ENCODE measurements at regions not wholly inside any gene's neighbourhood (a gene's known extent, or its start where the extent isn't known, plus 50 kb on each side); places are given as distances from the start of the nearest gene placed in this dataset.

DNA sequence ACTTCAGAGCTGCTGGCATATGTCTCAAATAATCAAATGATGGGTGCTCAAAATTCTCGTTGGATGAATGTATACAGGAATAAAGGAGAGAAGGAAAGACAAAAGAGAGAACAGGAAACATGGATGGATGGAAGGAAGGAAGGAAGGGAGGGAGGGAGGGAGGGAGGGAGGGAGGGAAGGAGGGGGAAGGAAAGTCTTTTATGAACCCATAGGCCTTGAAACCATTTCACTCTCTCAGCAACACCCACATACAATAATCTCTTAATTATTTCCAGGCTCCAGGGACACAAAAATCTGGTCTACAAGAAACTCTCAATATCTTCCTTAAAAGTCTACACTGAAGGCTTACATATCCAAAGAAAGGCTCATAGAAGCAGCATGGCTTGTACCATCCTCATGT, 363.4 kb upstream of the TMPO start:
- no peaks in the 10 kb centered on the region for H3K9me3 ChIP-seq (replicated peaks; ENCODE audit: control insufficient read depth, insufficient read depth, low read length)
- H3K27me3 ChIP-seq (replicated peaks in 1 of 2; ENCODE audit: control insufficient read depth in 2 of 2, insufficient read depth in 2 of 2, low read length in 1 of 2), result peaks cover 0 to 3% of the 10 kb centered on the region in 2 experiments; a peak in 1 of 4 replicates
- RAD21 ChIA-PET (ENCODE audit: unreplicated experiment), result no interaction called here
- FAIRE-seq, result no peak
- SMC1A ChIA-PET (ENCODE audit: uncharacterized antibody, unreplicated experiment), result interaction anchor here (1.3 to 1.6 kb wide), 2 partner anchors 19 to 78 kb away, joined by 4 to 5 read pairs; no protein-coding TSS in a partner anchor
- ATAC-seq, result no peak
- WGBS (ENCODE audit: insufficient coverage, insufficient replicate concordance, low lambda C conversion rate, missing lambda C conversion rate), result 10% methylated on average over 1 of the region's 1 CpG
- H3K27ac ChIP-seq (ENCODE audit: control insufficient read depth, insufficient read depth), result no peak overlapping the region
- no peak overlapping the region for H3K4me3 ChIP-seq
- no peak for DNase-seq (ENCODE audit: low read depth, low spot score)
- H2AFZ ChIP-seq (ENCODE audit: control insufficient read depth, low read depth, low read length), result no peak overlapping the region
- no peak overlapping the region for H3K4me2 ChIP-seq (ENCODE audit: control insufficient read depth, insufficient read depth)
- in situ Hi-C loops (cut with MboI) (no loop called here), intact Hi-C loops (cut with micrococcal nuclease; ENCODE audit: unreplicated experiment) (loop anchor here (2.0 kb wide), 1 partner anchor 181 kb away; no protein-coding TSS in a partner anchor)
- H4K20me1 ChIP-seq (ENCODE audit: control insufficient read depth, insufficient read depth), result no peaks in the 10 kb centered on the region
- no TSS peak for BruUV-seq (replicated peaks)
- CTCF ChIA-PET, result no interaction called here
- H3K9ac ChIP-seq (ENCODE audit: control insufficient read depth, insufficient read depth, low read length), result no peak overlapping the region
- H3K36me3 ChIP-seq (ENCODE audit: control insufficient read depth in 2 of 2, insufficient read depth in 2 of 2, low read length in 1 of 2), result no peaks in the 10 kb centered on the region
- no peaks in the 10 kb centered on the region for H3K4me1 ChIP-seq (ENCODE audit: control insufficient read depth, insufficient read depth, low read length)
- POLR2A ChIA-PET, result interaction anchor here (0.6 to 0.9 kb wide), 2 partner anchors 18 to 180 kb away, joined by 3 to 4 read pairs; no protein-coding TSS in a partner anchor
- H3K79me2 ChIP-seq (ENCODE audit: control insufficient read depth, insufficient read depth, low read length), result no peaks in the 10 kb centered on the region
- TF ChIP-seq, protein P1, sequence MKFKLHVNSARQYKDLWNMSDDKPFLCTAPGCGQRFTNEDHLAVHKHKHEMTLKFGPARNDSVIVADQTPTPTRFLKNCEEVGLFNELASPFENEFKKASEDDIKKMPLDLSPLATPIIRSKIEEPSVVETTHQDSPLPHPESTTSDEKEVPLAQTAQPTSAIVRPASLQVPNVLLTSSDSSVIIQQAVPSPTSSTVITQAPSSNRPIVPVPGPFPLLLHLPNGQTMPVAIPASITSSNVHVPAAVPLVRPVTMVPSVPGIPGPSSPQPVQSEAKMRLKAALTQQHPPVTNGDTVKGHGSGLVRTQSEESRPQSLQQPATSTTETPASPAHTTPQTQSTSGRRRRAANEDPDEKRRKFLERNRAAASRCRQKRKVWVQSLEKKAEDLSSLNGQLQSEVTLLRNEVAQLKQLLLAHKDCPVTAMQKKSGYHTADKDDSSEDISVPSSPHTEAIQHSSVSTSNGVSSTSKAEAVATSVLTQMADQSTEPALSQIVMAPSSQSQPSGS (IDR thresholded peaks at IDR 0.05; ENCODE audit: low read length), result no peak
- no peak for TF ChIP-seq FOXK2 (IDR thresholded peaks at IDR 0.05)
- no peak for TF ChIP-seq ATF7 (IDR thresholded peaks at IDR 0.05; ENCODE audit: low read depth)
- TF ChIP-seq ZNF207 (IDR thresholded peaks at IDR 0.05; ENCODE audit: borderline replicate concordance), result no peak
- no peak for TF ChIP-seq RFX5 (IDR thresholded peaks at IDR 0.05; ENCODE audit: low read depth, low read length)
- no peak for TF ChIP-seq MYC (IDR thresholded peaks at IDR 0.05; ENCODE audit: insufficient read depth, insufficient read length, insufficient replicate concordance, low read length, severe bottlenecking)
- TF ChIP-seq IKZF2 (IDR thresholded peaks at IDR 0.05), result no peak
- no peak for TF ChIP-seq RELA (IDR thresholded peaks at IDR 0.05; ENCODE audit: borderline replicate concordance, partially characterized antibody)
- no peak for TF ChIP-seq DPF2 (IDR thresholded peaks at IDR 0.05)
- TF ChIP-seq, protein P2, sequence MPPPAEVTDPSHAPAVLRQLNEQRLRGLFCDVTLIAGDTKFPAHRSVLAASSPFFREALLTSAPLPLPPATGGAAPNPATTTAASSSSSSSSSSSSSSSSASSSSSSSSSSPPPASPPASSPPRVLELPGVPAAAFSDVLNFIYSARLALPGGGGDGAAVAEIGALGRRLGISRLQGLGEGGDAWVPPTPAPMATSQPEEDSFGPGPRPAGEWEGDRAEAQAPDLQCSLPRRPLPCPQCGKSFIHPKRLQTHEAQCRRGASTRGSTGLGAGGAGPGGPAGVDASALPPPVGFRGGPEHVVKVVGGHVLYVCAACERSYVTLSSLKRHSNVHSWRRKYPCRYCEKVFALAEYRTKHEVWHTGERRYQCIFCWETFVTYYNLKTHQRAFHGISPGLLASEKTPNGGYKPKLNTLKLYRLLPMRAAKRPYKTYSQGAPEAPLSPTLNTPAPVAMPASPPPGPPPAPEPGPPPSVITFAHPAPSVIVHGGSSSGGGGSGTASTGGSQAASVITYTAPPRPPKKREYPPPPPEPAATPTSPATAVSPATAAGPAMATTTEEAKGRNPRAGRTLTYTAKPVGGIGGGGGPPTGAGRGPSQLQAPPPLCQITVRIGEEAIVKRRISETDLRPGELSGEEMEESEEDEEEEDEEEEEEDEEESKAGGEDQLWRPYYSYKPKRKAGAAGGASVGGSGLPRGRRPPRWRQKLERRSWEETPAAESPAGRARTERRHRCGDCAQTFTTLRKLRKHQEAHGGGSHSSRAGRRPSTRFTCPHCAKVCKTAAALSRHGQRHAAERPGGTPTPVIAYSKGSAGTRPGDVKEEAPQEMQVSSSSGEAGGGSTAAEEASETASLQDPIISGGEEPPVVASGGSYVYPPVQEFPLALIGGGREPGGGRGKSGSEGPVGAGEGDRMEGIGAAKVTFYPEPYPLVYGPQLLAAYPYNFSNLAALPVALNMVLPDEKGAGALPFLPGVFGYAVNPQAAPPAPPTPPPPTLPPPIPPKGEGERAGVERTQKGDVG (CRISPR knock-in tag; IDR thresholded peaks at IDR 0.05), result no peak
- no peak for TF ChIP-seq RAD21 (IDR thresholded peaks at IDR 0.05; ENCODE audit: insufficient read depth, low read depth, low read length)
- no peak for TF ChIP-seq ZSCAN29 (IDR thresholded peaks at IDR 0.05)
- TF ChIP-seq, protein P3, sequence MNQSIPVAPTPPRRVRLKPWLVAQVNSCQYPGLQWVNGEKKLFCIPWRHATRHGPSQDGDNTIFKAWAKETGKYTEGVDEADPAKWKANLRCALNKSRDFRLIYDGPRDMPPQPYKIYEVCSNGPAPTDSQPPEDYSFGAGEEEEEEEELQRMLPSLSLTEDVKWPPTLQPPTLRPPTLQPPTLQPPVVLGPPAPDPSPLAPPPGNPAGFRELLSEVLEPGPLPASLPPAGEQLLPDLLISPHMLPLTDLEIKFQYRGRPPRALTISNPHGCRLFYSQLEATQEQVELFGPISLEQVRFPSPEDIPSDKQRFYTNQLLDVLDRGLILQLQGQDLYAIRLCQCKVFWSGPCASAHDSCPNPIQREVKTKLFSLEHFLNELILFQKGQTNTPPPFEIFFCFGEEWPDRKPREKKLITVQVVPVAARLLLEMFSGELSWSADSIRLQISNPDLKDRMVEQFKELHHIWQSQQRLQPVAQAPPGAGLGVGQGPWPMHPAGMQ (IDR thresholded peaks at IDR 0.05; ENCODE audit: borderline replicate concordance), result no peak
- TF ChIP-seq MYB (IDR thresholded peaks at IDR 0.05; ENCODE audit: borderline replicate concordance, low read depth, low read length), result no peak
- no peak for TF ChIP-seq CREM (IDR thresholded peaks at IDR 0.05; ENCODE audit: low read depth)
- TF ChIP-seq, protein P4, sequence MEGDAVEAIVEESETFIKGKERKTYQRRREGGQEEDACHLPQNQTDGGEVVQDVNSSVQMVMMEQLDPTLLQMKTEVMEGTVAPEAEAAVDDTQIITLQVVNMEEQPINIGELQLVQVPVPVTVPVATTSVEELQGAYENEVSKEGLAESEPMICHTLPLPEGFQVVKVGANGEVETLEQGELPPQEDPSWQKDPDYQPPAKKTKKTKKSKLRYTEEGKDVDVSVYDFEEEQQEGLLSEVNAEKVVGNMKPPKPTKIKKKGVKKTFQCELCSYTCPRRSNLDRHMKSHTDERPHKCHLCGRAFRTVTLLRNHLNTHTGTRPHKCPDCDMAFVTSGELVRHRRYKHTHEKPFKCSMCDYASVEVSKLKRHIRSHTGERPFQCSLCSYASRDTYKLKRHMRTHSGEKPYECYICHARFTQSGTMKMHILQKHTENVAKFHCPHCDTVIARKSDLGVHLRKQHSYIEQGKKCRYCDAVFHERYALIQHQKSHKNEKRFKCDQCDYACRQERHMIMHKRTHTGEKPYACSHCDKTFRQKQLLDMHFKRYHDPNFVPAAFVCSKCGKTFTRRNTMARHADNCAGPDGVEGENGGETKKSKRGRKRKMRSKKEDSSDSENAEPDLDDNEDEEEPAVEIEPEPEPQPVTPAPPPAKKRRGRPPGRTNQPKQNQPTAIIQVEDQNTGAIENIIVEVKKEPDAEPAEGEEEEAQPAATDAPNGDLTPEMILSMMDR (IDR thresholded peaks at IDR 0.05 in 2 of 3, conservative IDR thresholded peaks at IDR 0.05 in 1 of 3; ENCODE audit: control insufficient read depth in 2 of 3, extremely low read depth in 1 of 3, insufficient read depth in 1 of 3, low read depth in 3 of 3, low read length in 3 of 3), result no peak
